ELR (cell line): ENCODE measurements at regions not wholly inside any gene's neighbourhood (a gene's known extent, or its start where the extent isn't known, plus 50 kb on each side); places are given as distances from the start of the nearest gene placed in this dataset.
"Not testable (repeated sequence)": the region's sequence is repeated elsewhere in the genome, so short reads cannot be mapped to it uniquely, and the experiment has no call there.

Source experiments
- DNase-seq: peaks from one replicate; pipeline ENCODE4 v3.0.0-alpha.2; 2015; ENCODE audit warnings: low read depth

GRCh38 chr13:44704811-44705210, 128.7 kb upstream of the TSC22D1 start:
- DNase-seq, result not testable (repeated sequence)

- peak; percentile 78 for DNase-seq
These were observed 127.2 kb upstream of the TSC22D1 start for GRCh38 chr13:44703371-44703770.

GRCh38 chr13:44698066-44698465, 121.9 kb upstream of the TSC22D1 start:
- no peak for DNase-seq

- DNase-seq, result no peak
These were observed 120.9 kb upstream of the TSC22D1 start for GRCh38 chr13:44697058-44697457.

GRCh38 chr13:44695520-44695919, 119.4 kb upstream of the TSC22D1 start:
- DNase-seq, result no peak

- no peak for DNase-seq
These were observed 118.7 kb upstream of the TSC22D1 start for GRCh38 chr13:44694842-44695241.

- no peak for DNase-seq
These were observed 118.2 kb upstream of the TSC22D1 start for GRCh38 chr13:44694291-44694690.

- no peak for DNase-seq
These were observed 117.1 kb upstream of the TSC22D1 start for GRCh38 chr13:44693156-44693764.

- peak; percentile 61 for DNase-seq
These were observed 116.1 kb upstream of the TSC22D1 start for GRCh38 chr13:44692173-44692713.

- DNase-seq, result no peak
These were observed 114.2 kb upstream of the TSC22D1 start for GRCh38 chr13:44690376-44690775.

GRCh38 chr13:44688652-44689051, 112.5 kb upstream of the TSC22D1 start:
- DNase-seq, result no peak

GRCh38 chr13:44686531-44686934, 110.4 kb upstream of the TSC22D1 start:
- no peak for DNase-seq

- DNase-seq, result peak; percentile 50
These were observed 109.5 kb upstream of the TSC22D1 start for GRCh38 chr13:44685641-44686040.

- not testable (repeated sequence) for DNase-seq
These were observed 106.3 kb upstream of the TSC22D1 start for GRCh38 chr13:44682416-44682815.

GRCh38 chr13:44680746-44681355, 104.7 kb upstream of the TSC22D1 start:
- no peak for DNase-seq

GRCh38 chr13:44679597-44679996, 103.5 kb upstream of the TSC22D1 start:
- no peak for DNase-seq

GRCh38 chr13:44678197-44678596, 102.1 kb upstream of the TSC22D1 start:
- no peak for DNase-seq

- no peak for DNase-seq
These were observed 100.4 kb upstream of the TSC22D1 start for GRCh38 chr13:44676534-44676933.

GRCh38 chr13:44669534-44669933, 93.4 kb upstream of the TSC22D1 start:
- DNase-seq, result no peak

- DNase-seq, result peak; percentile 82
These were observed 92.6 kb upstream of the TSC22D1 start for GRCh38 chr13:44668688-44669087.

- peak; percentile 28 for DNase-seq
These were observed 91.8 kb upstream of the TSC22D1 start for GRCh38 chr13:44667943-44668342.

- peak; percentile 74 for DNase-seq
These were observed 90.4 kb upstream of the TSC22D1 start for GRCh38 chr13:44666538-44666937.

GRCh38 chr13:44664308-44664707, 88.2 kb upstream of the TSC22D1 start:
- no peak for DNase-seq

GRCh38 chr13:44662515-44662914, 86.4 kb upstream of the TSC22D1 start:
- no peak for DNase-seq
